ENCODE measurements at regions not wholly inside any gene's neighbourhood (a gene's known extent, or its start where the extent isn't known, plus 50 kb on each side); places are given as distances from the start of the nearest gene placed in this dataset.
"Not testable (repeated sequence)": the region's sequence is repeated elsewhere in the genome, so short reads cannot be mapped to it uniquely, and the experiment has no call there.

DNA sequence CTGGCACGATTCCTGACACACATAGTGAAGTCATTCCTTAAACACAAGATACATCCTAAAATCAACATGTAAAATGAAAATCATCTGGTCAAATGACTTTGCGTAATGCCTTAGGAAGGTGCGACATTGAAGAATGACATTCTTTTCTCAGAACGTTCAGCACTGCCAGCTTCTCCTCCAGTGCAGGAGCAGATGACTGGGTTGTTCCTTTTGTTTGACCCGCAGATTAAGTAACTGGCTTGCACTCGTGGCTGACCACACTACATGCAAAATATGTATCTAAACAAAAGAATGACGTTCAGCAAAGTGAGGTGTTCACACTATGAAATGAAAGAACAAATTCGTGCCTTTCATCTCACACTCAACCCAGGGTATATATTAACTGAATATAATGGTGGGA lies 260.7 kb upstream of the CXorf66 start:
- not testable (repeated sequence) for TF ChIP-seq EZH2 (IDR thresholded peaks at IDR 0.05; ENCODE audit: borderline replicate concordance, low read depth, low read length, poor library complexity, severe bottlenecking)
- TF ChIP-seq, protein P1, sequence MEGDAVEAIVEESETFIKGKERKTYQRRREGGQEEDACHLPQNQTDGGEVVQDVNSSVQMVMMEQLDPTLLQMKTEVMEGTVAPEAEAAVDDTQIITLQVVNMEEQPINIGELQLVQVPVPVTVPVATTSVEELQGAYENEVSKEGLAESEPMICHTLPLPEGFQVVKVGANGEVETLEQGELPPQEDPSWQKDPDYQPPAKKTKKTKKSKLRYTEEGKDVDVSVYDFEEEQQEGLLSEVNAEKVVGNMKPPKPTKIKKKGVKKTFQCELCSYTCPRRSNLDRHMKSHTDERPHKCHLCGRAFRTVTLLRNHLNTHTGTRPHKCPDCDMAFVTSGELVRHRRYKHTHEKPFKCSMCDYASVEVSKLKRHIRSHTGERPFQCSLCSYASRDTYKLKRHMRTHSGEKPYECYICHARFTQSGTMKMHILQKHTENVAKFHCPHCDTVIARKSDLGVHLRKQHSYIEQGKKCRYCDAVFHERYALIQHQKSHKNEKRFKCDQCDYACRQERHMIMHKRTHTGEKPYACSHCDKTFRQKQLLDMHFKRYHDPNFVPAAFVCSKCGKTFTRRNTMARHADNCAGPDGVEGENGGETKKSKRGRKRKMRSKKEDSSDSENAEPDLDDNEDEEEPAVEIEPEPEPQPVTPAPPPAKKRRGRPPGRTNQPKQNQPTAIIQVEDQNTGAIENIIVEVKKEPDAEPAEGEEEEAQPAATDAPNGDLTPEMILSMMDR (conservative IDR thresholded peaks at IDR 0.05; ENCODE audit: low read depth, low read length) = not testable (repeated sequence)
